GM12873 (cell line): ENCODE measurements at regions not wholly inside any gene's neighbourhood (a gene's known extent, or its start where the extent isn't known, plus 50 kb on each side); places are given as distances from the start of the nearest gene placed in this dataset.

ENCODE experiments used
- TF ChIP-seq, protein P1 (sequence below): IDR thresholded peaks from 2 replicates; pipeline ENCODE4 v1.5.1; 2012; ENCODE audit warnings: low read depth, mild to moderate bottlenecking, moderate library complexity, low read length, control low read depth; ENCODE audit not compliant: insufficient read depth; ENCODE audit errors: missing control alignments

- TF ChIP-seq, protein P1, sequence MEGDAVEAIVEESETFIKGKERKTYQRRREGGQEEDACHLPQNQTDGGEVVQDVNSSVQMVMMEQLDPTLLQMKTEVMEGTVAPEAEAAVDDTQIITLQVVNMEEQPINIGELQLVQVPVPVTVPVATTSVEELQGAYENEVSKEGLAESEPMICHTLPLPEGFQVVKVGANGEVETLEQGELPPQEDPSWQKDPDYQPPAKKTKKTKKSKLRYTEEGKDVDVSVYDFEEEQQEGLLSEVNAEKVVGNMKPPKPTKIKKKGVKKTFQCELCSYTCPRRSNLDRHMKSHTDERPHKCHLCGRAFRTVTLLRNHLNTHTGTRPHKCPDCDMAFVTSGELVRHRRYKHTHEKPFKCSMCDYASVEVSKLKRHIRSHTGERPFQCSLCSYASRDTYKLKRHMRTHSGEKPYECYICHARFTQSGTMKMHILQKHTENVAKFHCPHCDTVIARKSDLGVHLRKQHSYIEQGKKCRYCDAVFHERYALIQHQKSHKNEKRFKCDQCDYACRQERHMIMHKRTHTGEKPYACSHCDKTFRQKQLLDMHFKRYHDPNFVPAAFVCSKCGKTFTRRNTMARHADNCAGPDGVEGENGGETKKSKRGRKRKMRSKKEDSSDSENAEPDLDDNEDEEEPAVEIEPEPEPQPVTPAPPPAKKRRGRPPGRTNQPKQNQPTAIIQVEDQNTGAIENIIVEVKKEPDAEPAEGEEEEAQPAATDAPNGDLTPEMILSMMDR, result no peak
These were observed 229.2 kb downstream of the TUBA3C start for GRCh38 chr13:18952225-18953016.

DNA sequence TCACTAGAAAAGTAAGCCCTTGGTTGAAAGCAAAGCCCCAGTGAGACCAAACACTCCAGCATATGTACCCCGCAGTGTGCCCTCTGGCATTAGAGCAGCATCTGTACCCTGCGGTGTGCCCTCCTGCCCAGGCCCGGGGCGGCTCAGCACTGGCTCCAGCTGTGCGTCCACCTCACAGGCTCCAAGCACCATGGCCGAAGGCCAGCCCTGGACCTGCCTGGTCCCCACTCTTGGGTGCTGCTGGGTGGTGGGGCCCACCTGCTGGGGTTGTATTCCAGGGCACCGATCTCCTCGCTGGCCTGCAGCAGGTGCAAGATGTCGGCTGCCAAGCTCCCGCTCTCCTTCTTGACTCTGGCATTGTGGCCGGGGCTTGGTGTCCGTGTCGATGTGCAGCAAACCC lies 230.2 kb downstream of the TUBA3C start:
- TF ChIP-seq, protein P1, result no peak

DNA sequence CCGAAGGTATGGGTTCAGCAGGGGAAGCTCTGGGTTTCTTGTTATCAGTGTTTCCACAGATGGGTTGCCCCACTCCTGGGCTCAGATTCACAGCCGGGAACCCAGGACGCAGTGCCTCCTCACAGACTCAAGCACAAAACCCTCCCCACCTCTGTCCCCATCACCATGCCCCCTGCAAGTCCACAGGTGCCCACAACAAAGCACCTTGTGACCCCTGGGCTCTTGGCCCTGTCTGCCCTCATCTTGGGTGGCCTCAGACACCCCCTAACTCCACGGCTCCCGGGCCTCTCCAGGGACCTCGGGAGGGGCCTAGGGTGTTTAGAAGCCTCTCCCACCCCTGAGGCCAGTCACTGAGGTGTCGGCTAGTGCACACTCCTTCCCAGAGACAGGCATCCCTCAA lies 231.7 kb downstream of the TUBA3C start:
- TF ChIP-seq, protein P1, result no peak

DNA sequence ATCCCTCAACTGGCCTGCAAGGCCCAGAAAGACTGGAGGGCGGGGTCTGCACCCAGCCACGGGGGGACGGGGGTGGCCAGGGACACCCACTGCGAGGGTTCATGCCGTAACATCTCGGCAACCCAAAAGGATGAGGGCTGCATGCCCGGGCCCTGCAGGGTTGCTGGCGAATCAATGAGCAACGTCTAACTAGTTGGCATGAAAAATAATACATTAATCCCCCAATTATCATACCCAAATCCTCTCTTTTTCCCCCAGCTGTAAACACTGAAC lies 232.2 kb downstream of the TUBA3C start:
- TF ChIP-seq, protein P1, result no peak

DNA sequence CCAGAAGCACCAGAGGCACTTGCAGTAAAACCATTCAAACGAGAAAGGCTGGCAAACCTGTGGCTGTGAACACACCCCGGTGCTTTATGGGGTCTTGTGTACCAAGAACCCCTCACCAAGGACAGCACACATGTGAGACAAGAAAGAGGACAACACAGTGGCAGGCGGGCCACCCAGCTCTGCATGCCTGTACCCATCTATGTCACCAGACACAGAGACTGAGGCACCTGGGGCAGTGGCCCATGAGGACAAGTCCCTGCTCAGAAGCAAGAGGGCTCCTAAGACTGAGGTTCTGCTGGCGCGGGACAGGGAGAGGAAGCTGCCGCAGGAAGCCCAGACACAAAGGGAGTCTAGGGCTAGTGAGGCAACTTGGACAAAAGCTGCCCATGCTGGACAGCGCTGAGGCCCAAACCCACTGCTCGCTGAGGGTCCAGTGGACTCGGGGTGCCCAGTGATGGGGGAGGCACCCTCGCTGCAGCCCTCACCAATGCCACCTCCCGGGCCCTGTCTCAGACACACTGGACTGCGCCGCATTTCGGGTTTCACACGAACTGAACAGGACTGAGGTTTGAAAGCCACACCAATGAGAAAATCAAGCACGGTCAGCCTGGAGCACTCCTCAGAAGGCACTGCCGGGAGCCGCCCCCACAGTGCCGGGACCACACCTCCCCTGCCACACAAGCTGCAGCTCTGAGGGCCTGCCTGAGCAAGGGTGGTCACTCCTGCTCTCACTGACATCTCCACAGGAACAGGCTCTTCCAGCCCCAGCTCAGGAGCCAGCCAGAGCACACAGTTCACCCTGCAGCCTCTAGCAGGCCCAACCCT lies 232.7 kb downstream of the TUBA3C start:
- TF ChIP-seq, protein P1, result no peak

DNA sequence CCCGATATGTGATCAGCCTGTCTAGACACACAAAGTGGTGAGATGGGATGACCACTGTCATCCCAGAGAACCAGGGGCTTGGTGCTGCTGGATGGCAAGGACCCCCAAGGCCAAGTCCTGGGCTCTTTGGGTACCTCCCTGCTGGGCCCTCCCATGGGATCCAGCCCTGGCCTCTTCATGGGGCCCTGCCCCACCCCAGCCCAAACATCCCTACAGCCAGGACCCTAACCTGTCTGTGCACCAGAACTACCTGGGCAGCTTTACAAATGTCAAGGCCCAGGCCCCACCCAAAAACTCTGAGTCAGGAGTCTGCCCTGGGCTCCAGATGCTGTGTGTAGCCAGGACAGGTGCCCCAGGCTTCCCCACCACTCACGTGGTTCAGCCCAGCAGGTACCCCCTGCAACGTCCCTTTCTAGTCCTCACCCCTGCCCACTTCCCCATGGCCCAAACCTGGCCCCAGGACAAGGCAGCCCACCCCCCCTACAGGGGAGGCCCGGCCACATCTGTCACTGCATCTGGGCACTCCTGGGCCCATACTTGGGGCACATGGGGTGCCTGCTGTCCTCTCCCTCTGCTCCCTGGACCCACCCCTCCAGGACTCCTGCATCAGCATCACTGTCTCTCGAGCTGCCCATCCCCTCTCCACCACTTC lies 233.5 kb downstream of the TUBA3C start:
- TF ChIP-seq, protein P1, result no peak

- TF ChIP-seq, protein P1, result no peak
These were observed 234.1 kb downstream of the TUBA3C start for GRCh38 chr13:18947376-18947977.
